GM12874 (cell line): ENCODE measurements at regions not wholly inside any gene's neighbourhood (a gene's known extent, or its start where the extent isn't known, plus 50 kb on each side); places are given as distances from the start of the nearest gene placed in this dataset.

Experiments used
- CTCF ChIP-seq: IDR thresholded peaks from 2 replicates; pipeline ENCODE4 v1.5.1; 2011; ENCODE audit warnings: low read depth, mild to moderate bottlenecking, control low read depth, low read length, moderate library complexity; ENCODE audit not compliant: insufficient read depth

GRCh38 chr6:132919045-132919860 is 104.9 kb downstream of the RPS12 start:
- no peak for TF ChIP-seq CTCF

- TF ChIP-seq CTCF, result no peak
These were observed 113.3 kb downstream of the RPS12 start for GRCh38 chr6:132927713-132928112.

- TF ChIP-seq CTCF, result no peak
These were observed 114.8 kb downstream of the RPS12 start for GRCh38 chr6:132929141-132929540.

- TF ChIP-seq CTCF, result no peak
These were observed 116.9 kb downstream of the RPS12 start for GRCh38 chr6:132931313-132931712.

- TF ChIP-seq CTCF, result no peak
These were observed 117.7 kb downstream of the RPS12 start for GRCh38 chr6:132931936-132932514.

- TF ChIP-seq CTCF, result no peak
These were observed 118.2 kb downstream of the RPS12 start for GRCh38 chr6:132932588-132932987.

GRCh38 chr6:132933090-132933489 is 118.7 kb downstream of the RPS12 start:
- TF ChIP-seq CTCF, result no peak
